Omental fat pad (tissue), 3 donors: ENCODE measurements at regions not wholly inside any gene's neighbourhood (a gene's known extent, or its start where the extent isn't known, plus 50 kb on each side); places are given as distances from the start of the nearest gene placed in this dataset.

ENCODE experiments used
- ATAC-seq: fragments of 150-250 bp; one replicate; pipeline ENCODE4 v1.9.1; 2016; ENCODE audit warnings: mild to moderate bottlenecking, moderate library complexity; ENCODE audit not compliant: low FRiP score
- DNase-seq: peaks from one replicate; pipeline ENCODE4 v3.0.0-alpha.2; 2019; ENCODE audit warnings: low spot score
- CTCF ChIP-seq, 3 donors: fragments of 450-650 bp; IDR thresholded peaks; one replicate each; pipeline ENCODE4 v1.5.1; 2016 to 2017; ENCODE audit warnings: antibody characterized with exemption in 3 of 3, mild to moderate bottlenecking in 3 of 3, moderate library complexity in 2 of 3

GRCh38 chr3:117059067-117059955 lies 349.7 kb downstream of the TUSC7 start:
- no peak for DNase-seq
- no peak for TF ChIP-seq CTCF (IDR thresholded peaks at IDR 0.05)
- ATAC-seq = no peak

- no peak for TF ChIP-seq CTCF (IDR thresholded peaks at IDR 0.05)
- DNase-seq = no peak
- ATAC-seq = no peak
These were observed 350.3 kb downstream of the TUSC7 start for GRCh38 chr3:117059956-117060270.

GRCh38 chr3:117063930-117064329 lies 354.4 kb downstream of the TUSC7 start:
- ATAC-seq = peak; percentile 97
- TF ChIP-seq CTCF (IDR thresholded peaks at IDR 0.05) = no peak
- DNase-seq = no peak

DNA sequence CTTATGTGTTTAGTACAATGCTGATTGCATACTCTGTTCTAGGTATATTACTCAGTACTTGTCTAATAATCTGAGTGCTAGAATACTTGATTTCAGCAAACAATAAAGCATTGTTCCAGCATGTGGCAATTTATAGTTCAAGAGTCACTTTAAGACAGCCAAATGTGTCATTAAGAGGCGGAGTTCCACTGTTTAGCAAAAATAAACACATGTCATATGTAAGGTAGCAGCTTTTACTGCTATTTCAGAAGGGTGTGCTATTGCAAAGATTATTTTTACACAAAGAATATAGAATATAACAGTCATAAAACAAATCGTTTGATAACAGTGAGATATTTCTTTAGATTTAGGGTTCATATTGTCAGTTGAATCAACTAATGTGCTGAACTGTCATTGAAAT lies 358.7 kb downstream of the TUSC7 start:
- DNase-seq (no peak), ATAC-seq (no peak)
- no peak for TF ChIP-seq CTCF (IDR thresholded peaks at IDR 0.05)

- TF ChIP-seq CTCF (IDR thresholded peaks at IDR 0.05) = no peak
- peak; percentile 66 for ATAC-seq
- DNase-seq = no peak
These were observed 365.2 kb downstream of the TUSC7 start for GRCh38 chr3:117074826-117075225.

DNA sequence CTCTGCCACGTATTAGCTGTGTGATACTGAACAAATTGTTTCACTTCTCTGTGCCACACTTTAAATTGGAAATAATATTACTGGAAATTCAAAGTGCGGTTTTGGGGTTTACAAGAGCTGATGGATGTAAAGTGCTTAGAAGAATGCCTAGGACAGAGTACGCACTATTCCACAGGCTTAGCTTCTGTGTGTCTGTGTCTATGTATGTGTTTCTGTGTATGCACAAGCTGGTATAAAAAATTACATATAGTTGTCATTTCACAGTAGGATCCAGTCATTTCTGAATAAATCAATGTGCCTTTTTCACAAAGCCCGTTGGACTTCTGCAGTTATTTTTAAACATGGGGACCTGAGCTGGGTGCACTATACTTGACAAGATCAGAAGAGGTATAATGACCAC lies 370.4 kb downstream of the TUSC7 start:
- no peak for ATAC-seq
- no peak for TF ChIP-seq CTCF (IDR thresholded peaks at IDR 0.05)
- no peak for DNase-seq

- ATAC-seq (no peak), DNase-seq (no peak)
- no peak for TF ChIP-seq CTCF (IDR thresholded peaks at IDR 0.05)
These were observed 371.3 kb downstream of the TUSC7 start for GRCh38 chr3:117080872-117081271.
